ENCODE measurements at regions not wholly inside any gene's neighbourhood (a gene's known extent, or its start where the extent isn't known, plus 50 kb on each side); places are given as distances from the start of the nearest gene placed in this dataset.
A peak's percentile ranks its signal among the peaks of the same experiment; 100 is the strongest.
"Not testable (repeated sequence)": the region's sequence is repeated elsewhere in the genome, so short reads cannot be mapped to it uniquely, and the experiment has no call there.

GRCh38 chr1:181173761-181174447 is 85.4 kb downstream of the IER5 start:
- DNase-seq, result no peak

- no peak for DNase-seq
Observed at GRCh38 chr1:181174861-181175260, 86.4 kb downstream of the IER5 start.

- DNase-seq, result no peak
Observed at GRCh38 chr1:181175356-181175910, 86.9 kb downstream of the IER5 start.

- no peak for DNase-seq
Observed at GRCh38 chr1:181175955-181176354, 87.5 kb downstream of the IER5 start.

GRCh38 chr1:181178241-181178879 is 89.9 kb downstream of the IER5 start:
- no peak for DNase-seq

GRCh38 chr1:181179279-181179986 is 90.9 kb downstream of the IER5 start:
- DNase-seq, result no peak

GRCh38 chr1:181179987-181180365 is 91.5 kb downstream of the IER5 start:
- DNase-seq, result peak; percentile 14 to 34

- DNase-seq, result no peak
Observed at GRCh38 chr1:181180407-181181031, 92.0 kb downstream of the IER5 start.

- no peak for DNase-seq
Observed at GRCh38 chr1:181181792-181182585, 93.5 kb downstream of the IER5 start.

GRCh38 chr1:181184621-181185020 is 96.1 kb downstream of the IER5 start:
- no peak for DNase-seq

- no peak for DNase-seq
Observed at GRCh38 chr1:181185461-181185860, 97.0 kb downstream of the IER5 start.

GRCh38 chr1:181186133-181186532 is 97.6 kb downstream of the IER5 start:
- not testable (repeated sequence) for DNase-seq

- no peak for DNase-seq
Observed at GRCh38 chr1:181187337-181188126, 99.0 kb downstream of the IER5 start.

GRCh38 chr1:181189245-181189644 is 100.7 kb downstream of the IER5 start:
- no peak for DNase-seq

- peak; percentile 67 to 70 for DNase-seq
Observed at GRCh38 chr1:181189691-181190363, 101.3 kb downstream of the IER5 start.

- DNase-seq, result no peak
Observed at GRCh38 chr1:181190364-181191035, 102.0 kb downstream of the IER5 start.

GRCh38 chr1:181191494-181192040 is 103.1 kb downstream of the IER5 start:
- DNase-seq, result no peak

- no peak for DNase-seq
Observed at GRCh38 chr1:181192316-181192715, 103.8 kb downstream of the IER5 start.

- no peak for DNase-seq
Observed at GRCh38 chr1:181202986-181203555, 114.6 kb downstream of the IER5 start.

GRCh38 chr1:181204530-181204929 is 116.0 kb downstream of the IER5 start:
- DNase-seq, result no peak

All from CD4-positive, alpha-beta T cell treated with Interleukin-4 for 1 hour (primary cell).